ENCODE measurements at regions not wholly inside any gene's neighbourhood (a gene's known extent, or its start where the extent isn't known, plus 50 kb on each side); places are given as distances from the start of the nearest gene placed in this dataset.

DNA sequence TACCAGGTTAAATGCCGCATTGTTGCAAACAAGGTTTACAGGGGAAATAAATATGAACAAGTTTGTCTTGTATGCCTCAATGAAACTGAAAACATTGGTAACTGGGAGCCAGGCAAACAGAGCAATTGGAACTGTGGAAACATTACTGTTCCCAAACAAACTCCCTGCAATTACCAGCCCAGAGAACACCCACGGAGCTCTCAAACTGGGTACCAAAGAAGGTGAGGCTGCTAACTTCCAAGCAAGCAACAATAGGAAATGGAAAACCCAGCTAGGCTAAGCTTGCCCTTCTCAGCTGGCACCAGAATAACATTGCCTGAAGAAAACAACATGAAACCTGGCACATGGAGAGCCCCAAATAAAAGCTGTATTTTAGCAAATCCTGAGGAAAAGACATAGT lies 218.9 kb upstream of the THRB start:
- no peaks in the 10 kb centered on the region for H3K27me3 ChIP-seq
- no peak overlapping the region for H3K4me3 ChIP-seq
- H3K36me3 ChIP-seq = no peaks in the 10 kb centered on the region
- H3K27ac ChIP-seq (replicated peaks in 1 of 4) = no peak overlapping the region
- WGBS = 67% methylated on average over 2 of the region's 2 CpGs
- no peak for DNase-seq (ENCODE audit: extremely low spot score)
- TF ChIP-seq POLR2AphosphoS5 (IDR thresholded peaks at IDR 0.05) (no peak), POLR2A (IDR thresholded peaks at IDR 0.05; ENCODE audit: low read depth) (no peak), CTCF (IDR thresholded peaks at IDR 0.05) (no peak), EP300 (IDR thresholded peaks at IDR 0.05) (no peak)
- no peaks in the 10 kb centered on the region for H3K9me3 ChIP-seq
- H3K4me1 ChIP-seq = peaks cover 0 to 6% (median 0%) of the 10 kb centered on the region in 4 donors
- intact Hi-C loops (cut with DNase I) = no loop called here

- H3K27ac ChIP-seq (replicated peaks in 1 of 4) = no peak overlapping the region
- no peaks in the 10 kb centered on the region for H3K9me3 ChIP-seq
- intact Hi-C loops (cut with DNase I) = no loop called here
These were observed 219.8 kb upstream of the THRB start for GRCh38 chr3:24714436-24714835.

GRCh38 chr3:24715171-24715792 lies 220.6 kb upstream of the THRB start:
- DNase-seq (ENCODE audit: extremely low spot score) = no peak
- peaks cover 0 to 6% (median 0%) of the 10 kb centered on the region in 4 donors for H3K4me1 ChIP-seq
- intact Hi-C loops (cut with DNase I) = no loop called here
- H3K36me3 ChIP-seq = no peaks in the 10 kb centered on the region
- no peak overlapping the region for H3K27ac ChIP-seq (replicated peaks in 1 of 4)
- H3K9me3 ChIP-seq = no peaks in the 10 kb centered on the region
- TF ChIP-seq POLR2A (IDR thresholded peaks at IDR 0.05; ENCODE audit: low read depth) = no peak
- no peak for TF ChIP-seq EP300 (IDR thresholded peaks at IDR 0.05)
- no peak for TF ChIP-seq CTCF (IDR thresholded peaks at IDR 0.05)
- TF ChIP-seq POLR2AphosphoS5 (IDR thresholded peaks at IDR 0.05) = no peak
- H3K4me3 ChIP-seq = no peak overlapping the region
- H3K27me3 ChIP-seq = no peaks in the 10 kb centered on the region
- WGBS = 73% methylated on average over 5 of the region's 5 CpGs

More at GRCh38 chr3:24714436-24714835, 219.8 kb upstream of the THRB start:
- Histone ChIP-seq H3K4me3 (no peak overlapping the region), H3K27me3 (no peaks in the 10 kb centered on the region), H3K36me3 (no peaks in the 10 kb centered on the region), H3K4me1 (peaks cover 0 to 6% (median 0%) of the 10 kb centered on the region in 4 donors)
- DNase-seq (ENCODE audit: extremely low spot score) = no peak
- TF ChIP-seq EP300 (IDR thresholded peaks at IDR 0.05) (no peak), POLR2A (IDR thresholded peaks at IDR 0.05; ENCODE audit: low read depth) (no peak), POLR2AphosphoS5 (IDR thresholded peaks at IDR 0.05) (no peak), CTCF (IDR thresholded peaks at IDR 0.05) (no peak)

DNA sequence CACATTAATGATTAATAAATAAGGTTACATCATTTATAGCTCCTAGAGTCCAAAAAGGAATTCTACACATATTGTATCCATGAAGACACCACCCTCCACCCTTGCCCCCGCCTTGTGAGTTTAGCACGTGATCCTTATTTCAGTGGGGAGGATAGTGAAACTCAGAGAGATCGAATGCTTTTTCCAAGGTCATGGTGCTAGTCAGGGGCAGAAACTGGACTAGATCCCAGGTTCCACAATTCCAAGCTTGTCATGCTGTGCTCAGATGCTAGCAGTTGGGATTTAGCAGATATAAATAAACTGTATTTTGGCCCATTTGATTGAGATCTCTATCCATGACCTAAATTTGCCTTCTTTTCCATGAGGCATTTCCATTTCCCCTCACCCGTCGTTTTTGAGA lies 227.4 kb upstream of the THRB start:
- DNase-seq (ENCODE audit: extremely low spot score) = no peak
- Histone ChIP-seq H3K27me3 (no peaks in the 10 kb centered on the region), H3K27ac (replicated peaks in 1 of 4) (no peak overlapping the region), H3K36me3 (no peaks in the 10 kb centered on the region), H3K4me1 (peaks cover 0 to 8% (median 3%) of the 10 kb centered on the region in 4 donors), H3K9me3 (no peaks in the 10 kb centered on the region), H3K4me3 (no peak overlapping the region)
- TF ChIP-seq CTCF (IDR thresholded peaks at IDR 0.05) (no peak), EP300 (IDR thresholded peaks at IDR 0.05) (no peak), POLR2AphosphoS5 (IDR thresholded peaks at IDR 0.05) (no peak), POLR2A (IDR thresholded peaks at IDR 0.05; ENCODE audit: low read depth) (no peak)
- intact Hi-C loops (cut with DNase I) = no loop called here
- 57% methylated on average over 5 of the region's 5 CpGs for WGBS

All from esophagus muscularis mucosa (tissue), 4 donors.